ENCODE measurements at regions not wholly inside any gene's neighbourhood (a gene's known extent, or its start where the extent isn't known, plus 50 kb on each side); places are given as distances from the start of the nearest gene placed in this dataset.
"Not testable (repeated sequence)": the region's sequence is repeated elsewhere in the genome, so short reads cannot be mapped to it uniquely, and the experiment has no call there.

GRCh38 chr1:83118472-83118871 lies 880.5 kb downstream of the TTLL7 start:
- DNase-seq (ENCODE audit: low read depth), result no peak
- H3K4me3 ChIP-seq (ENCODE audit: low read depth, low read length), result no peak overlapping the region
- TF ChIP-seq, protein P1, sequence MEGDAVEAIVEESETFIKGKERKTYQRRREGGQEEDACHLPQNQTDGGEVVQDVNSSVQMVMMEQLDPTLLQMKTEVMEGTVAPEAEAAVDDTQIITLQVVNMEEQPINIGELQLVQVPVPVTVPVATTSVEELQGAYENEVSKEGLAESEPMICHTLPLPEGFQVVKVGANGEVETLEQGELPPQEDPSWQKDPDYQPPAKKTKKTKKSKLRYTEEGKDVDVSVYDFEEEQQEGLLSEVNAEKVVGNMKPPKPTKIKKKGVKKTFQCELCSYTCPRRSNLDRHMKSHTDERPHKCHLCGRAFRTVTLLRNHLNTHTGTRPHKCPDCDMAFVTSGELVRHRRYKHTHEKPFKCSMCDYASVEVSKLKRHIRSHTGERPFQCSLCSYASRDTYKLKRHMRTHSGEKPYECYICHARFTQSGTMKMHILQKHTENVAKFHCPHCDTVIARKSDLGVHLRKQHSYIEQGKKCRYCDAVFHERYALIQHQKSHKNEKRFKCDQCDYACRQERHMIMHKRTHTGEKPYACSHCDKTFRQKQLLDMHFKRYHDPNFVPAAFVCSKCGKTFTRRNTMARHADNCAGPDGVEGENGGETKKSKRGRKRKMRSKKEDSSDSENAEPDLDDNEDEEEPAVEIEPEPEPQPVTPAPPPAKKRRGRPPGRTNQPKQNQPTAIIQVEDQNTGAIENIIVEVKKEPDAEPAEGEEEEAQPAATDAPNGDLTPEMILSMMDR (conservative IDR thresholded peaks at IDR 0.05; ENCODE audit: low read depth, low read length), result no peak

GRCh38 chr1:83117030-83117429 lies 881.9 kb downstream of the TTLL7 start:
- not testable (repeated sequence) for DNase-seq (ENCODE audit: low read depth); H3K4me3 ChIP-seq (ENCODE audit: low read depth, low read length)

DNA sequence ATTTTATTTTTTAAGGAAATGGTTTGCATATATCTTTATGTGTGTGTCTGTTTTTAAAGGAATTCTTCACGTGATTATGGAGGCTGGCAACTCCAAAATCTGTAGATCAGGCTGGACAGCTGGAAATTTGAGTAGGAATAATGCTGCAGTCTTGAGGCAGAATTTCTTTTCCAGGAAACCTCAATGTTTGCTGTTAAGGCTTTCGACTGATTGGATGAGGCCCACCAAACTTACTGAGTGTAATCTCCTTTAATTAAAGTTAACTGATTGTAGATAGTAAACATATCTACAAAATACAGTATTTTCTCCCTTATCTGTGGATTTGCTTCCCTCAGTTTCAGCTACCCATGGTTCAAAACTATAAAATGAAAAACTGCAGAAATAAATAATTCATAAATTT lies 883.1 kb downstream of the TTLL7 start:
- H3K4me3 ChIP-seq (ENCODE audit: low read depth, low read length), result no peak overlapping the region
- TF ChIP-seq, protein P1 (conservative IDR thresholded peaks at IDR 0.05; ENCODE audit: low read depth, low read length), result no peak
- DNase-seq (ENCODE audit: low read depth), result no peak

DNA sequence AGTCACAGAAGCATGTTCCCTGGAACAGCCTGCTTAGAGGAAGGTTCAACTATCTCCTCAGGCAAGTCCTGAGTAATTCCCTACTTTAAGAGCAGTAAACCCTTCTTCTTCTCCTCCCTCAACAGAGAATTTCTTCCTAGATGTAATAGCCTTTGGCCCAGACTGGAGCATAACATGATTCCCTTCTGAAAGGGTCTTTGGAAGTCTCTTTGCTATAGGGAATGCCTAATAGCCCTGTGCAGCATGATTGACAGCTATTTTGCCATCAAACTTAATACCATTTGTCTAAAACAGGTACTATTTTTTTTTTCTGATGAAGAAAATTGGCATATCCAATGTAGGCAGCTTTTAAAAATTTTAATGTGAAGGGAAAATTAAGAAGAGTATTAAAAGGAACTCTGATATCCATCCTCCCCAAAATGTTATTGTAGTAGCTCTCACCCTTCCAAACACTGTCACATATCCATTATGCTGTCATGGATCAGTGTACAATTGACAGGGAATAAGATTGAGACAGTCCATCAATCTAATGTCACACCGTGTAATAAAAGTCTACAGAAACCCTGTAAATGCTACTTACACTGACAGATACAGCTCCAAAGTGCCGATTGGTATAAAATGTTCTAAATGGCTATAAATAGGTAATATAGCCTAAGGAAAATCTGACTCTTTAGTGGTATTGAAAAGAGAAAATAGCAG lies 884.6 kb downstream of the TTLL7 start:
- no peak overlapping the region for H3K4me3 ChIP-seq (ENCODE audit: low read depth, low read length)
- TF ChIP-seq, protein P1 (conservative IDR thresholded peaks at IDR 0.05; ENCODE audit: low read depth, low read length), result no peak
- DNase-seq (ENCODE audit: low read depth), result no peak

DNA sequence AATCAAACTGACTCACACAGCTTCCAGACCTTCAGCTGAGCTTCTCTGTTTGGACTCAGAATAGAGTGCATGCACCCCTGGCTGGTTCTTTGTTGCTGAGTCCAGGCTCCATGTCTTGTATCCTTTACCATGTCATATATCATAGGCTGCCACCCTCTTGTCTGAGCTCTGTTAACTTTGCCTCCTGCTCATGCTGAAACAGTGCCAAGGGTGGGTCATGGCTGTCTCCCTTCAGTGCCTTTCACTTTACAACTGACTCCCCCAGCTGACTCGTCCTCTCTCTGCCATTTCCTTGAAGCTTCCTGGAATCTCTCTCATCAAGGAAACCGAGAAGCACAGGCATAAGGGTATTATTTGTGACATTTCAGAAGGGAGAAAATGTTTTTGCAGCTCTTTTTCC lies 885.3 kb downstream of the TTLL7 start:
- DNase-seq (ENCODE audit: low read depth), result no peak
- no peak overlapping the region for H3K4me3 ChIP-seq (ENCODE audit: low read depth, low read length)
- TF ChIP-seq, protein P1 (conservative IDR thresholded peaks at IDR 0.05; ENCODE audit: low read depth, low read length), result no peak

DNA sequence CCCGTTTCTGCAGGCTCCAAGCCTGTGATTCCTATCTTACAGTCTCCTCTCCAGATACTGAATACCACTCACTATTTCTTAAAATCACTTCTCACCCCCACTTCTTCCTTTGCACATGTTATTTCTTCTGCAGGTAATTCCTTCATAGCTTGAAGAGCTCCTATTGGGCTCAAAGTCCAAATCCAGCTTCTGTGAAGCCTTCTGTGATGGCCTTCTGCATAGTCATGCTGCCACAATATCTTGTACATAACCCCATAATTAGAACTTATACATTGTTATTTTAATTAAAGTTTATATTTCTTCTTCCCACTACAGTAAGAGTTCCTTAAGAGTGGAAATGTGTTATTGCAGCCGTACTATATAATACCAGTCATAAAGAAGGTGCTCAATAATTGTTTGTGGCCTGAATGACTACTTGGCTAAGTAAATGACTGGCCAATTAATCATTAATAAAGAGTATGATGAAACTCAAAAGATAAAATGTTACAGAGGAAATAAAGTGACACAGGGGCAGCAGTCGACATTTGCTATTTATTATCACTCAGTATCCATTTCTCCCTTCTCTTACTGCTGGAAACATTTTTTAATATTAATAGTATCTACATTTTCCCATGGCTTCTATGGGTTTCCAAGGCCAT lies 886.6 kb downstream of the TTLL7 start:
- no peak overlapping the region for H3K4me3 ChIP-seq (ENCODE audit: low read depth, low read length)
- TF ChIP-seq, protein P1 (conservative IDR thresholded peaks at IDR 0.05; ENCODE audit: low read depth, low read length), result no peak
- no peak for DNase-seq (ENCODE audit: low read depth)

- no peak overlapping the region for H3K4me3 ChIP-seq (ENCODE audit: low read depth, low read length)
Observed at GRCh38 chr1:83110156-83110555, 888.8 kb downstream of the TTLL7 start.

More at GRCh38 chr1:83110156-83110555, 888.8 kb downstream of the TTLL7 start:
- no peak for DNase-seq (ENCODE audit: low read depth)
- TF ChIP-seq, protein P1 (conservative IDR thresholded peaks at IDR 0.05; ENCODE audit: low read depth, low read length), result no peak
